Endothelial cell of umbilical vein (primary cell): ENCODE measurements at regions not wholly inside any gene's neighbourhood (a gene's known extent, or its start where the extent isn't known, plus 50 kb on each side); places are given as distances from the start of the nearest gene placed in this dataset.

Source experiments
- BruUV-seq: library from RNA; stranded (reverse); fragments of 400-500 nt; replicated peaks from 2 replicates; lab custom pipeline; 2021; lab: Mats Ljungman, UMichigan
- CTCF ChIA-PET: fragments of 300-600, 350-600 bp; sonication (Branson Sonifier 250); formaldehyde crosslinking; loops from one replicate; lab custom pipeline; 2021; ENCODE audit warnings: antibody characterized with exemption, inconsistent platforms; lab: Charles Lee
- POLR2A ChIA-PET: fragments of 300-600, 350-600 bp; sonication (Branson Sonifier 250); formaldehyde crosslinking; loops from one replicate; lab custom pipeline; 2021; ENCODE audit warnings: antibody characterized with exemption, inconsistent platforms; lab: Charles Lee
- DNase-seq: peaks from one replicate; pipeline ENCODE4 v3.0.0-alpha.2; 2011; ENCODE audit warnings: low read depth, low spot score
- FAIRE-seq: peaks from 2 replicates; lab custom pipeline; 2011; peaks lifted over from hg19 to GRCh38; lab: Jason Lieb, UNC
- H2AFZ ChIP-seq: 2 replicates; pipeline ENCODE4 v1.6.0; 2012; ENCODE audit warnings: low read depth, low read length, control low read depth, inconsistent platforms
- H3K27ac ChIP-seq: 2 replicates; pipeline ENCODE4 v1.5.1; 2011; ENCODE audit warnings: low read depth, mild to moderate bottlenecking, control low read depth, low read length, moderate library complexity; ENCODE audit not compliant: insufficient read depth
- H3K27me3 ChIP-seq, 2 experiments: 2 replicates each; pipeline versions ENCODE4 v1.6.0 to v1.6.1; 2011; ENCODE audit warnings: low read length in 2 of 2, mixed read lengths in 1 of 2; ENCODE audit not compliant: control insufficient read depth in 2 of 2, insufficient read depth in 2 of 2
- H3K36me3 ChIP-seq, 2 experiments: 2 replicates in 1 of 2; 3 replicates in 1 of 2; pipeline ENCODE4 v1.5.1; 2011; ENCODE audit warnings: low read length in 2 of 2, mild to moderate bottlenecking in 1 of 2, moderate library complexity in 1 of 2; ENCODE audit not compliant: control insufficient read depth in 2 of 2, insufficient read depth in 2 of 2; ENCODE audit errors: extremely low read depth in 1 of 2
- H3K4me1 ChIP-seq: 3 replicates; pipeline ENCODE4 v1.5.1; 2011; ENCODE audit warnings: mild to moderate bottlenecking, low read length; ENCODE audit not compliant: control insufficient read depth, insufficient read depth; ENCODE audit errors: extremely low read depth
- H3K4me2 ChIP-seq: 2 replicates; pipeline ENCODE4 v1.6.1; 2011; ENCODE audit warnings: low read length, control low read depth, mixed read lengths; ENCODE audit not compliant: insufficient read depth
- H3K4me3 ChIP-seq, 3 experiments: fragments of 200-600 bp in 1 of 3; sonication (generic), shearing (Covaris generic) in 1 of 3; replicated peaks in 1 of 3; 2 replicates each; pipeline ENCODE4 v1.5.1; 2011 to 2016; ENCODE audit warnings: control low read depth in 3 of 3, low read length in 3 of 3, mild to moderate bottlenecking in 2 of 3, inconsistent platforms in 1 of 3, low read depth in 1 of 3, moderate library complexity in 1 of 3; ENCODE audit not compliant: insufficient read depth in 1 of 3
- H3K79me2 ChIP-seq: 2 replicates; pipeline ENCODE4 v1.6.0; 2012; ENCODE audit warnings: low read length, inconsistent platforms; ENCODE audit not compliant: control insufficient read depth, insufficient read depth
- H3K9ac ChIP-seq: replicated peaks from 2 replicates; pipeline ENCODE3; 2011; ENCODE audit warnings: low read length, control low read depth; ENCODE audit not compliant: insufficient read depth; ENCODE audit errors: extremely low read depth
- H3K9me1 ChIP-seq: replicated peaks from 3 replicates; pipeline ENCODE4 v1.6.0; 2011; ENCODE audit warnings: mild to moderate bottlenecking, low read length; ENCODE audit not compliant: control insufficient read depth, insufficient read depth; ENCODE audit errors: extremely low read depth
- H3K9me3 ChIP-seq: replicated peaks from 2 replicates; pipeline ENCODE4 v1.5.1; 2012; ENCODE audit warnings: low read length, inconsistent platforms; ENCODE audit not compliant: control insufficient read depth, insufficient read depth
- H4K20me1 ChIP-seq: replicated peaks from 2 replicates; pipeline ENCODE3; 2011; ENCODE audit warnings: mild to moderate bottlenecking, low read length; ENCODE audit not compliant: control insufficient read depth, insufficient read depth; ENCODE audit errors: extremely low read depth
- EZH2 ChIP-seq: IDR thresholded peaks from 2 replicates; pipeline ENCODE4 v1.6.1; 2012; ENCODE audit warnings: borderline replicate concordance, low read depth, mild to moderate bottlenecking, moderate library complexity, low read length, inconsistent platforms; ENCODE audit not compliant: severe bottlenecking
- FOS ChIP-seq: IDR thresholded peaks from 2 replicates; pipeline ENCODE4 v1.6.1; 2011; ENCODE audit warnings: mild to moderate bottlenecking, low read length, moderate library complexity, borderline replicate concordance; ENCODE audit not compliant: insufficient read depth
- GATA2 ChIP-seq: IDR thresholded peaks from 2 replicates; pipeline ENCODE4 v1.7.0; 2011; ENCODE audit warnings: low read depth, mild to moderate bottlenecking, moderate library complexity, mixed read lengths, low read length; ENCODE audit not compliant: insufficient read length, insufficient read depth
- JUN ChIP-seq: IDR thresholded peaks from 2 replicates; pipeline ENCODE4 v1.6.1; 2011; ENCODE audit warnings: borderline replicate concordance, low read depth; ENCODE audit not compliant: insufficient read length, insufficient read depth
- MYC ChIP-seq: IDR thresholded peaks from one replicate; pipeline ENCODE4 v1.6.1; 2011; ENCODE audit warnings: mild to moderate bottlenecking, low read depth, low read length
- POLR2A ChIP-seq: IDR thresholded peaks from 2 replicates; pipeline ENCODE4 v1.6.1; 2012; ENCODE audit warnings: low read depth, mild to moderate bottlenecking, control low read depth, low read length
- POLR2AphosphoS5 ChIP-seq: IDR thresholded peaks from 2 replicates; pipeline ENCODE4 v1.6.1; 2012; ENCODE audit warnings: low read depth, mild to moderate bottlenecking, control low read depth, low read length, moderate library complexity; ENCODE audit not compliant: insufficient read depth
- dilution Hi-C: fragments of 300-500 bp; cut with MboI; formaldehyde crosslinking; loops from one replicate; pipeline ENCODE4 v1.15.0; 2019; ENCODE audit warnings: low sequenced_read_pairs; ENCODE audit not compliant: extremely low pct_ligation_motif_present
- intact Hi-C: fragments of 100-400 bp; cut with micrococcal nuclease; formaldehyde crosslinking; loops from one replicate; pipeline ENCODE4 v1.10.0; 2022
- TF ChIP-seq, protein P1 (sequence below): IDR thresholded peaks from 2 replicates; pipeline ENCODE4 v1.6.1; 2011; ENCODE audit not compliant: insufficient read depth, insufficient read length
- TF ChIP-seq, protein P2 (sequence below), 2 donors: IDR thresholded peaks; 1 replicate in 1 of 2; 2 replicates in 1 of 2; pipeline ENCODE4 v1.5.1; 2011; ENCODE audit warnings: low read length in 2 of 2, mild to moderate bottlenecking in 2 of 2, moderate library complexity in 2 of 2, control low read depth in 1 of 2, inconsistent platforms in 1 of 2, low read depth in 1 of 2; ENCODE audit not compliant: insufficient read depth in 1 of 2; ENCODE audit errors: extremely low read depth in 1 of 2

- Histone ChIP-seq H4K20me1 (no peaks in the 10 kb centered on the region), H3K9ac (no peak overlapping the region), H3K9me3 (no peaks in the 10 kb centered on the region), H3K4me1 (no peaks in the 10 kb centered on the region), H2AFZ (no peak overlapping the region), H3K36me3 (no peaks in the 10 kb centered on the region), H3K9me1 (no peaks in the 10 kb centered on the region), H3K27me3 (no peaks in the 10 kb centered on the region), H3K4me3 (no peak overlapping the region), H3K4me2 (no peak overlapping the region), H3K79me2 (no peaks in the 10 kb centered on the region), H3K27ac (no peak overlapping the region)
- DNase-seq (no peak), FAIRE-seq (no peak)
- intact Hi-C loops, result no loop called here
- dilution Hi-C loops, result no loop called here
- TF ChIP-seq, protein P1, sequence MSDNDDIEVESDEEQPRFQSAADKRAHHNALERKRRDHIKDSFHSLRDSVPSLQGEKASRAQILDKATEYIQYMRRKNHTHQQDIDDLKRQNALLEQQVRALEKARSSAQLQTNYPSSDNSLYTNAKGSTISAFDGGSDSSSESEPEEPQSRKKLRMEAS, result no peak
- TF ChIP-seq GATA2 (no peak), EZH2 (no peak), POLR2AphosphoS5 (no peak), MYC (no peak), FOS (no peak), JUN (no peak), POLR2A (no peak)
- TF ChIP-seq, protein P2, sequence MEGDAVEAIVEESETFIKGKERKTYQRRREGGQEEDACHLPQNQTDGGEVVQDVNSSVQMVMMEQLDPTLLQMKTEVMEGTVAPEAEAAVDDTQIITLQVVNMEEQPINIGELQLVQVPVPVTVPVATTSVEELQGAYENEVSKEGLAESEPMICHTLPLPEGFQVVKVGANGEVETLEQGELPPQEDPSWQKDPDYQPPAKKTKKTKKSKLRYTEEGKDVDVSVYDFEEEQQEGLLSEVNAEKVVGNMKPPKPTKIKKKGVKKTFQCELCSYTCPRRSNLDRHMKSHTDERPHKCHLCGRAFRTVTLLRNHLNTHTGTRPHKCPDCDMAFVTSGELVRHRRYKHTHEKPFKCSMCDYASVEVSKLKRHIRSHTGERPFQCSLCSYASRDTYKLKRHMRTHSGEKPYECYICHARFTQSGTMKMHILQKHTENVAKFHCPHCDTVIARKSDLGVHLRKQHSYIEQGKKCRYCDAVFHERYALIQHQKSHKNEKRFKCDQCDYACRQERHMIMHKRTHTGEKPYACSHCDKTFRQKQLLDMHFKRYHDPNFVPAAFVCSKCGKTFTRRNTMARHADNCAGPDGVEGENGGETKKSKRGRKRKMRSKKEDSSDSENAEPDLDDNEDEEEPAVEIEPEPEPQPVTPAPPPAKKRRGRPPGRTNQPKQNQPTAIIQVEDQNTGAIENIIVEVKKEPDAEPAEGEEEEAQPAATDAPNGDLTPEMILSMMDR (IDR thresholded peaks at IDR 0.05; ENCODE audit: extremely low read depth in 1 of 2, insufficient read depth in 1 of 2, low read depth in 1 of 2, low read length in 2 of 2), result no peak
- ChIA-PET POLR2A (no interaction called here), CTCF (interaction anchor here (1.2 kb wide), 1 partner anchor 348 kb away, joined by 3 read pairs; no protein-coding TSS in a partner anchor)
- BruUV-seq, result no TSS peak
These were observed 107.6 kb upstream of the CD82 start for GRCh38 chr11:44457862-44458261.
